Right lobe of liver (tissue), 6 donors: ENCODE measurements at regions not wholly inside any gene's neighbourhood (a gene's known extent, or its start where the extent isn't known, plus 50 kb on each side); places are given as distances from the start of the nearest gene placed in this dataset.

Experiments used
- ATAC-seq, 4 donors: fragments of 200-7000 bp; cut with Tn5 transposase; one replicate each; pipeline ENCODE4 v1.9.1; 2020; ENCODE audit warnings: mild to moderate bottlenecking in 4 of 4, moderate library complexity in 4 of 4
- DNase-seq, 3 donors: peaks; one replicate each; pipeline ENCODE4 v3.0.0-alpha.2; 2020
- H3K27ac ChIP-seq, 3 donors: fragments of 200-600 bp; one replicate each; pipeline ENCODE4 v1.8.0; 2022
- H3K27me3 ChIP-seq, 2 donors: fragments of 200-600 bp; one replicate each; pipeline ENCODE4 v1.8.0; 2022
- H3K36me3 ChIP-seq, 4 donors: fragments of 200-600 bp; sonication (generic) in 1 of 4; one replicate each; pipeline versions ENCODE4 v1.5.1 to v1.8.0; 2017 to 2022; ENCODE audit warnings: control low read depth in 1 of 4
- H3K4me1 ChIP-seq, 4 donors: fragments of 200-600 bp; sonication (generic) in 1 of 4; one replicate each; pipeline versions ENCODE4 v1.5.1 to v1.8.0; 2017 to 2022; ENCODE audit warnings: control low read depth in 1 of 4
- H3K4me3 ChIP-seq, 3 donors: fragments of 200-600 bp; one replicate each; pipeline ENCODE4 v1.8.0; 2022
- H3K9me3 ChIP-seq, 4 donors: fragments of 200-600 bp; sonication (generic) in 1 of 4; one replicate each; pipeline versions ENCODE4 v1.5.1 to v1.8.0; 2017 to 2022; ENCODE audit warnings: control low read depth in 1 of 4
- POLR2A ChIP-seq: fragments of 450-650 bp; IDR thresholded peaks from one replicate; pipeline ENCODE4 v1.6.1; 2017; ENCODE audit warnings: antibody characterized with exemption, mild to moderate bottlenecking
- WGBS: methylation state at CpG from one replicate; pipeline ENCODE4 v1.1.6; 2018; ENCODE audit warnings: low coverage, low lambda C conversion rate; ENCODE audit not compliant: insufficient coverage; ENCODE audit errors: missing lambda C conversion rate; 5-methylcytosine and 5-hydroxymethylcytosine counted together
- intact Hi-C, 2 donors: fragments of 100-400 bp; cut with DNase I; formaldehyde crosslinking; loops; one replicate each; pipeline versions ENCODE4 v1.11.2 to v1.14.1; 2022
- TF ChIP-seq, protein P1 (sequence below), 4 donors: fragments of 200-600 bp in 3 of 4; fragments of 450-650 bp in 1 of 4; IDR thresholded peaks; one replicate each; pipeline versions ENCODE4 v1.5.1 to v1.8.0; 2016 to 2022; ENCODE audit warnings: antibody characterized with exemption in 4 of 4, mild to moderate bottlenecking in 2 of 4
- donor health status: DM: no; HTN: yes; CAD: no.
- donor health status: DM: no; HTN: no; CAD: no.
- donor health status: DM: no; HTN: no; CAD: no.
- donor health status: DM: no; HTN: yes; CAD: no.
- donor health status: DM: no; HTN: yes; CAD: no.

DNA sequence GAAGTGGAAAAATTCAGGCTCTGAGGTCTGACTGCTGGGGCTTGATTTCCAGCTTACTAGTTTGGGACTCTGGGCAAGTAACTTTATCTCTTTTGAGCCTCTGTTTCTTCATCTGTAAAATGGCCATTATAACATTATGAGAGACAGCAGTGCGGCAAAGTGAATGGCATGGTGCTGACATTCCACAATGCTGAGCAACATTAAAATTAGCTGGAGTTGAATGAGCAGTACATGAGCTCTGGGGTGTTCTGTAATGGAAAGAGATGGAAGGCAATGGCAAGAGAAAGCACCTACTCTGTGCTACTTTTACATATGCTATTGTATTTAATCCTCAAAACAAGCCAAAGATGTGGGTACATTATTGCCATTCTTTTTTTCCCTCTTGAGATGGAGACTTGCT lies 535.7 kb upstream of the CDH11 start:
- H3K36me3 ChIP-seq: no peaks in the 10 kb centered on the region
- DNase-seq (no peak), ATAC-seq (no peak)
- WGBS: 88% methylated on average over 1 of the region's 1 CpG
- H3K27me3 ChIP-seq: no peaks in the 10 kb centered on the region
- H3K4me1 ChIP-seq: no peaks in the 10 kb centered on the region
- no peak overlapping the region for H3K27ac ChIP-seq
- intact Hi-C loops: no loop called here
- no peak overlapping the region for H3K4me3 ChIP-seq
- no peak for TF ChIP-seq POLR2A
- TF ChIP-seq, protein P1, sequence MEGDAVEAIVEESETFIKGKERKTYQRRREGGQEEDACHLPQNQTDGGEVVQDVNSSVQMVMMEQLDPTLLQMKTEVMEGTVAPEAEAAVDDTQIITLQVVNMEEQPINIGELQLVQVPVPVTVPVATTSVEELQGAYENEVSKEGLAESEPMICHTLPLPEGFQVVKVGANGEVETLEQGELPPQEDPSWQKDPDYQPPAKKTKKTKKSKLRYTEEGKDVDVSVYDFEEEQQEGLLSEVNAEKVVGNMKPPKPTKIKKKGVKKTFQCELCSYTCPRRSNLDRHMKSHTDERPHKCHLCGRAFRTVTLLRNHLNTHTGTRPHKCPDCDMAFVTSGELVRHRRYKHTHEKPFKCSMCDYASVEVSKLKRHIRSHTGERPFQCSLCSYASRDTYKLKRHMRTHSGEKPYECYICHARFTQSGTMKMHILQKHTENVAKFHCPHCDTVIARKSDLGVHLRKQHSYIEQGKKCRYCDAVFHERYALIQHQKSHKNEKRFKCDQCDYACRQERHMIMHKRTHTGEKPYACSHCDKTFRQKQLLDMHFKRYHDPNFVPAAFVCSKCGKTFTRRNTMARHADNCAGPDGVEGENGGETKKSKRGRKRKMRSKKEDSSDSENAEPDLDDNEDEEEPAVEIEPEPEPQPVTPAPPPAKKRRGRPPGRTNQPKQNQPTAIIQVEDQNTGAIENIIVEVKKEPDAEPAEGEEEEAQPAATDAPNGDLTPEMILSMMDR (IDR thresholded peaks at IDR 0.05): no peak
- no peaks in the 10 kb centered on the region for H3K9me3 ChIP-seq

DNA sequence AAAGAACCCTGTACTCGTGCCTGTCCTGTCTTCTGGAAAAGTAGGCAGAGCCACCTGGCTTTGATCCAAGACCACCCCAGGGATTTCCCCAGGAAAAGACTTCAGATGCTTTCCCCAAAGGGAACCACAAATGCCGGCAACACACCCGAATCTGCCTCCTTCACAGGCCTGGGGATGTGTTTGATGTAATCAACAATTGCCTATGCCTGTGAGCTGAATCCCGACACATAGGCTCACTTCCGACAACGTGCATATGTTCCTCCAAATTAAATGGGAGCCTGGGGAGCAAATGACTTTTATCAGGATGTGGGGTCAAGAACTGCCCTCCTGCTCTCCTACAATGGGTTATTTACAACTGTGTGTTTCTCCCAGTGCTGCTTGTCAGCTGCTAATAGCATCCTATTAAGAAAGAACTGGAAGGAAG lies 535.2 kb upstream of the CDH11 start:
- TF ChIP-seq POLR2A: no peak
- TF ChIP-seq, protein P1 (IDR thresholded peaks at IDR 0.05): no peak
- no peak overlapping the region for H3K27ac ChIP-seq
- 0% methylated on average over 1 of the region's 6 CpGs for WGBS
- no peaks in the 10 kb centered on the region for H3K36me3 ChIP-seq
- H3K9me3 ChIP-seq: no peaks in the 10 kb centered on the region
- no peaks in the 10 kb centered on the region for H3K27me3 ChIP-seq
- DNase-seq (no peak), ATAC-seq (no peak)
- no peaks in the 10 kb centered on the region for H3K4me1 ChIP-seq
- intact Hi-C loops: no loop called here
- no peak overlapping the region for H3K4me3 ChIP-seq

DNA sequence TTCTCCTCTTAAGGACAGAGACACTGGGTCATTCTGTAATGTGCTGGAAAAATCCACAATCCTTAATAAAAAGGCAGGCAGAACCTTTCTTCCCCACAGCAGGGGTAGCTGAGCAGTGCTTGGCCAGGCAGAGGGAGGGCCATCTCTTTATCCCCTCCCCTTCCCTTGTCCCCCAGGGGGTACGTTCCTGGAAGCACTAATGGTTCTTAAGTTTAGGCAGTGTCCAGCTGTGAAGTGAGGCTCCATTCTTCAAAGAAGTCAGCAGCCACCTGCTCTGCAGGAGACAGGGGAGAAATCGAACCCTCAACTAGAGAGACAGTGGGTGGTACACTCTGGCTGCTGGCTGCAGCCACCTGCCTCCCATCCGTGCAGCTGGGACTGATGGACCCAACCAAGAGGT lies 533.9 kb upstream of the CDH11 start:
- WGBS: 4% methylated on average over 3 of the region's 3 CpGs
- intact Hi-C loops: no loop called here
- Histone ChIP-seq H3K27ac (no peak overlapping the region), H3K4me1 (no peaks in the 10 kb centered on the region), H3K9me3 (no peaks in the 10 kb centered on the region), H3K27me3 (no peaks in the 10 kb centered on the region), H3K36me3 (no peaks in the 10 kb centered on the region), H3K4me3 (no peak overlapping the region)
- DNase-seq (no peak), ATAC-seq (no peak)
- TF ChIP-seq POLR2A: no peak
- TF ChIP-seq, protein P1 (IDR thresholded peaks at IDR 0.05): no peak

DNA sequence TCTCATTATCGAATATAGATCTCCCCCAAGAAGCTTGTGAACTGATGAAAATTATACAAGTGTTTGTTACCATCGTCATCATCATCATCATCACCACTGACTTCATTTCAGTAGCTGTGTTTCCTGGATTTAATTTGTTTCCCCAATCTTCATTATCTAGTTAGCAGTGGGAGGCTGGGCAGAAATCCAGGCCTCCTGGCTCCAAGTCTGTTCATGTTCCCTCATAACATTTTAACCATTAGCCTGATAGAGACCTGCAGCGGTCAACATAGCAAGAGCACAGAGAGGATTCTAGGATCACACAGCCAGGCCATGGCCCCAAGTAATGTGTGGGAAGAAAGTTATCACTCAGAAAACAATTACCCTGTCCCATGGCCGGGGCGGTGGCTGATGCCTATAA lies 526.2 kb upstream of the CDH11 start:
- ATAC-seq (no peak), DNase-seq (no peak)
- no peaks in the 10 kb centered on the region for H3K27me3 ChIP-seq
- H3K4me1 ChIP-seq: no peaks in the 10 kb centered on the region
- TF ChIP-seq POLR2A: no peak
- TF ChIP-seq, protein P1 (IDR thresholded peaks at IDR 0.05): no peak
- H3K27ac ChIP-seq: no peak overlapping the region
- H3K36me3 ChIP-seq: no peaks in the 10 kb centered on the region
- no peak overlapping the region for H3K4me3 ChIP-seq
- no peaks in the 10 kb centered on the region for H3K9me3 ChIP-seq
- WGBS: 55% methylated on average over 5 of the region's 5 CpGs
- intact Hi-C loops: no loop called here

DNA sequence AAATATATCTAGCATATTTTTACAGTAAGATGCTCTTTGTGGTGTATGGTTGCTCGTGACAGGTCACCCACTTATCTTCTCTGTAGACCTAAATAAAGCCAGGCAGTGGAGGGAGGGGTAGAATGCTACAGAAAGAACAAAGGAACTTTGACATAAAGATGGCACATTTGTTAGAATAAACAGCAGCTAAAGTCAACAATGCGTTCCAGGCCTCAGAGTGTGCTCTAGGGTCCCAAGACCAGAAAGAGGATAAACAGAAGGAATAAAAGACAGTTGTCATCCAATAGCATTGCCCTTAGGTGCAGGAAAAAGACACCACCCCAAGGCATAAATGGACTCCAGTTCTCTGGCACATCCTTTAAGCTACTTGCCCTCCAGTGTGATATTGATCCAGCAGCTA lies 523.0 kb upstream of the CDH11 start:
- intact Hi-C loops: no loop called here
- H3K4me3 ChIP-seq: no peak overlapping the region
- H3K9me3 ChIP-seq: no peaks in the 10 kb centered on the region
- H3K36me3 ChIP-seq: no peaks in the 10 kb centered on the region
- 32% methylated on average over 2 of the region's 2 CpGs for WGBS
- ATAC-seq (no peak), DNase-seq (no peak)
- no peaks in the 10 kb centered on the region for H3K27me3 ChIP-seq
- no peak for TF ChIP-seq POLR2A
- TF ChIP-seq, protein P1 (IDR thresholded peaks at IDR 0.05): no peak
- H3K4me1 ChIP-seq: no peaks in the 10 kb centered on the region
- H3K27ac ChIP-seq: no peak overlapping the region
